ENCODE measurements at regions not wholly inside any gene's neighbourhood (a gene's known extent, or its start where the extent isn't known, plus 50 kb on each side); places are given as distances from the start of the nearest gene placed in this dataset.

DNA sequence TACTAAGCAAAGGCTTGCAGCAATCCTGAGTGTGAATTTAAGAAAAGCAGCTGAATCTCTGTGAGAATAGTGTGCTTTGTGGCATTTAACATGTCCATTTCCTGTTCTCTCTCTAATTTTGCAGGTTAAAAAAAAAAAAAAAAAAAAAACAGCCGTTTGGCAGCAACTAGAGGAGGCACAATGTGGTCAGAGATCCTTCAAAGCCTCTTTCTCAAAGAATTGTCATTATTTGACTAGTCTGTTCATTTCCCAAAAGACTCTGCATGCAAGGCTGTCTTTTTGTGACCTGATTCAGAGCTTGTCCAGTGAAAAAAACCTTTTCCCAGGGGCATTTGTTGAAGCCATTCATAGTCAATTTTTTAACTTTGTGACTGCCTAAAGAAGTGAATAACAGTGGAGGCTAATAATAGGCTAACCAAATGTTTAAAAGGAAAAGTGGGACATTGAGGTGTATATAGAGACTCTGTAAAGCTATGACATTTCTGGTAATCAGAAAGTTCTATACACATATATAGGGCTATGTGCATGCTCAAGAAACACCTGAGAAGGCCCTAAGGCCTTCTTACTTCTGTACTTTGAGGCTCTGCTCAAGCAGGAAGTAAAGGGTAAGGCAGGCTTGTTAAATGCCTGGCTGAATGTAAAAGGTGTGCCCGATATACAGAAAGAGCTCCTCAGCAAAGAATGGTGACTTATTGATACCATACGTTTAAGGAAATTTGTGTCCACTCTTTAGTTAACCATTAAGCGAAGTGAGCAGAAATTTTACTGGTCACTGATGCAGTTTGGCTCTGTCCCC, 289.6 kb upstream of the RAB6C start:
- H3K27me3 Mint-ChIP-seq (ENCODE audit: low read depth) = peaks cover 4% of the 10 kb centered on the region
- H3K9me3 Mint-ChIP-seq = peaks cover 6% of the 10 kb centered on the region
- H3K4me3 Mint-ChIP-seq = no peak overlapping the region
- ATAC-seq (no peak), DNase-seq (no peak)
- no peaks in the 10 kb centered on the region for H3K36me3 Mint-ChIP-seq (ENCODE audit: insufficient read depth)
- H3K4me1 Mint-ChIP-seq (ENCODE audit: low read depth) = no peaks in the 10 kb centered on the region

DNA sequence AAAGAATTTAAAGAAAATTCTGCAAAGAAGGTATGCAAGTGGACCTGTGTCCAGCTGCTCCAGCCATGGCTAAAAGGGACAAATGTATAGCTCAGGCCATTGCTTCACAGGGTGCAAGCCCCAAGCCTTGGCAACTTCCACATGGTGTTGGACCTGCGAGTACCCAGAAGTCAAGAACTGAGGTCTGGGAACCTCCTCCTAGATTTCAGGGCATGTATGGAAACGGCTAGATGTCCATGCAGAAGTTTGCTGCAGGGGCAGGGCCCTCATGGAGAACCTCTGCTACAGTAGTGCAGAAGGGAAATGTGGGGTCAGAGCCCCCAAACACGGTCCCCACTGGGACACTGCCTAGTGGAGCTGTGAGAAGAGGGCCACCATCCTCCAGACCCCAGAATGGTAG, 284.0 kb upstream of the RAB6C start:
- no peak overlapping the region for H3K4me3 Mint-ChIP-seq
- H3K9me3 Mint-ChIP-seq = peaks cover 6% of the 10 kb centered on the region
- DNase-seq (no peak), ATAC-seq (no peak)
- no peaks in the 10 kb centered on the region for H3K36me3 Mint-ChIP-seq (ENCODE audit: insufficient read depth)
- H3K4me1 Mint-ChIP-seq (ENCODE audit: low read depth) = no peaks in the 10 kb centered on the region
- H3K27me3 Mint-ChIP-seq (ENCODE audit: low read depth) = peaks cover 3% of the 10 kb centered on the region

DNA sequence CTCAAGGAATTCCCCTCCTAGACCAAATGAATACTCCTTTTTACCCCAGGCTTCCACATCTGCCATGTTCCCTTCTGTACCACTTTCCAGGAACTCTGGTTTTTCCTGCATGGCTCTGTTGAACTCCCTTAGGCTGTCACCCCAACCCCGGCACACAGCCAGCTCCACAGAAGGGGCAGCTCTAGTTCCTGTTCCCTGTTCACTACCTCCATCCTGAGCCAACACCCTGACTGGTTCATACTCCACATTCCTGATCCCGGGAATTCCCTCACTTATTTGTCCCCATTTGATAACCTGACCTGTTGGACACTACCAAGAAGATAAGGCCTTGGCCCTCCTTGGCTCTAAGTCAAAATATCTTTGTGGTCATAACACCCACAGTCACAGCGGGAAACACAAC, 280.9 kb upstream of the RAB6C start:
- ATAC-seq = no peak
- H3K4me1 Mint-ChIP-seq (ENCODE audit: low read depth) = no peaks in the 10 kb centered on the region
- H3K9me3 Mint-ChIP-seq = no peaks in the 10 kb centered on the region
- no peak for DNase-seq
- no peak overlapping the region for H3K4me3 Mint-ChIP-seq
- peaks cover 3% of the 10 kb centered on the region for H3K27me3 Mint-ChIP-seq (ENCODE audit: low read depth)
- H3K36me3 Mint-ChIP-seq (ENCODE audit: insufficient read depth) = no peaks in the 10 kb centered on the region

DNA sequence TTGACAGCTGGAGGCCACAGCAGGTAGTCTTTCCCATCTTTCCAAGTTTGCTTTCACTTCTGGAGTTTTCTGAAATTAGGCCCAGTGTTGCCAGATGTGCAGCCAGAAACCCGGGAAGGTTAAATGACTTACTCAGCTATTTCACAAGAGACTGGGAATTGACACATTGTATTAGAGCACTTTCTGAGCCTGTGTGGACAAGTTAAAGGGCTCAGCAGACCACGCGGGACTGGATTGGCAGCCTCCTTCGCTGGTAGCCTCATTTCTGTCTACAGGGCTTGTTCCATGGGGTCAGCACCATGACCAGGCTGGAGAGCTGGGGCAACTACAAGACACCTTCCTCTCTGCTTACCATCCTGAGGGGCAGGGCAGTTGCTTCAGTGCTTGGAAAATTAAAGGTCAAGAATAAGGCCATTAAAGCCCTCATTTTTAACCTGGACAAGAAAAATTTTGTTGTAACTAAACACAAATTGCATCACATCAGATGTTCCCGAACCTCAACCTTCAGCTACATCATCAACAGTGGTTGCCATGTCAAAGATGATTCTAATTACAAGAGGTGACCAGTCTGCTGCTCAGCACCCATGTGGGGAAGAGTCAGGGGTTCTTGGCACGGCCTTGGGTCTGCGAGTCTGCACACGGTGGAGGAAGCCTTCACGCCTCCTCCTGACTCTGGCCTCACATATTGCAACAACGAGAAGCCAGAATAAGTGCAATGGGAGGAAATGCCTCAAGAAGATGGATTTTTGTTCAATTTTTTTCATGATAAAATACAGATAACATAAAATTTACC, 279.5 kb upstream of the RAB6C start:
- Mint-ChIP-seq H3K36me3 (ENCODE audit: insufficient read depth) (no peaks in the 10 kb centered on the region), H3K4me1 (ENCODE audit: low read depth) (no peaks in the 10 kb centered on the region), H3K9me3 (no peaks in the 10 kb centered on the region), H3K4me3 (no peak overlapping the region), H3K27me3 (ENCODE audit: low read depth) (peaks cover 3% of the 10 kb centered on the region)
- ATAC-seq (no peak), DNase-seq (no peak)

DNA sequence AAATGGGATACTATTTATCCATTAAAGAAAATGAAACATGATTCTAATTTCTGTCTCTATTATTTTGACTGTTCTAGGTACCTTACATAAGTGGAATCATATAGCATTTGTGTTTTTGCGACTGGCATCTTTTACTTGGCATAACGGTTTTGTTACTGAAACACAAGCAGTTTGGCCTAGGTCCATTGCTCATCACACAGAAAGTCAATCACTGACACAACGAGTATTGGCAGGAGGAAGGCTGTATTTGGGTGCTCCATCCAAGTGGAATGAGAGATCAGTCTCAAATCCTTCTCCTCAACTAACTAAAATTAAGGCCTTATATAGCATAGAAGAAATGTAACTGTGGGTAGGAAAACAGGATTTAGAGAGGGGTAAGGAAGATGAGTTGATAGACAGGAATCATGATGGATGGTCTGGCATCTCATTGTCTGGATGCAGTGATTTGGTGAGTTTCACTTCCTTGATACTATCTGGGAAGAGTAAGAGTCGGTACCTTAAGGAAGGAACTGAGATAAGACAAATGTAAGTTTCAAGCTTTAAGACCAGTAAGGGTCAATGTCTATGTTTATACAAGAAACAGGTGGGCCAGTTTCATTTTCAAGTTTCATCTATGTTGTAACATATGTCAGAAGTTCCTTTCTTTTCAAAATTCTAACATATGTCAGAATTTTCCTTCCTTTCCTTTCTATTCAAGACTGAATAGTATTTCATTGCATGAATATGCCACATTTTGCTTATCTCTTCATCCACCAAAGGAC, 276.9 kb upstream of the RAB6C start:
- no peaks in the 10 kb centered on the region for H3K4me1 Mint-ChIP-seq (ENCODE audit: low read depth)
- no peaks in the 10 kb centered on the region for H3K36me3 Mint-ChIP-seq (ENCODE audit: insufficient read depth)
- no peaks in the 10 kb centered on the region for H3K9me3 Mint-ChIP-seq
- DNase-seq (no peak), ATAC-seq (no peak)
- H3K27me3 Mint-ChIP-seq (ENCODE audit: low read depth) = peaks cover 3% of the 10 kb centered on the region
- no peak overlapping the region for H3K4me3 Mint-ChIP-seq

DNA sequence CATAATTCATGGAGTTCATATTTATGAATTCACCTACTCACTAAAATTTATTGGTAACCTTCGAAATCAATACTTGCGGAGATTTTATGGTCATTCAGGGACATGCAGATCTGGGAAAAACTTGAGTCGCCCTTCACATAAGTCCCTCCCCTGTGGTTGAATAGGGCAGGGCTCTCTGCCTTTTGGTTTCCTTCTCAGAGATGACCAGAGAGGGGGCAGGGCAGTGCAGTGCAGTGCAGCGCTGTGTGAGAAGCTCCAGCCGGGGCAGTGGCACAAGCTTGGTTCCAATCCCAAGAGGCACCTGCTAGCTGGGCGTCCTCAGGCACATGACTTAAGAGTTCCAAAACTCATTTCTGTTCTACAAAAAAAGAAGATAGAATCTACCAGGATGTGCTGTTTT, 274.4 kb upstream of the RAB6C start:
- H3K9me3 Mint-ChIP-seq = no peaks in the 10 kb centered on the region
- DNase-seq (no peak), ATAC-seq (no peak)
- H3K27me3 Mint-ChIP-seq (ENCODE audit: low read depth) = peaks cover 5% of the 10 kb centered on the region
- H3K4me1 Mint-ChIP-seq (ENCODE audit: low read depth) = no peaks in the 10 kb centered on the region
- no peak overlapping the region for H3K4me3 Mint-ChIP-seq
- no peaks in the 10 kb centered on the region for H3K36me3 Mint-ChIP-seq (ENCODE audit: insufficient read depth)

DNA sequence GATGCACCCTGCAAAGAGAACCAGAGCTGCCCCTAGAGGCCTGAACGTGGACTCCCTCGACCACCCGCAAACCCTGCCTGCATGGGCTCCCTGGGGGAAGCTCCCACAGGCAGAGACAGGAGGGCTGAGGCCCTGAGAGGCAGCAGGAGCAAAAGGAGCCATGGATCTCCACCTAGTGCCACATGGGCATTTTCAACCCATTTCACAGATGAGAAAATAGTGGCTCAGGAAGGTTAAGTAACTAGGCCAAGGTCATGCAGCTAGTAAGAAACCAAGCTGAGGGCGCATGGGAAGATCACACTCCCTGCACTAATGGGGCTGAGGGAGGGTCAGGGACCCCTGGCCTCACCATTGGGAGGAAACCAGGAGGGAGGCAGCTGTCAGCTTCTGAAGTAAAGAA, 271.7 kb upstream of the RAB6C start:
- H3K9me3 Mint-ChIP-seq = no peaks in the 10 kb centered on the region
- H3K4me1 Mint-ChIP-seq (ENCODE audit: low read depth) = no peaks in the 10 kb centered on the region
- H3K36me3 Mint-ChIP-seq (ENCODE audit: insufficient read depth) = no peaks in the 10 kb centered on the region
- H3K27me3 Mint-ChIP-seq (ENCODE audit: low read depth) = peaks cover 5% of the 10 kb centered on the region
- no peak overlapping the region for H3K4me3 Mint-ChIP-seq
- ATAC-seq = no peak
- no peak for DNase-seq

DNA sequence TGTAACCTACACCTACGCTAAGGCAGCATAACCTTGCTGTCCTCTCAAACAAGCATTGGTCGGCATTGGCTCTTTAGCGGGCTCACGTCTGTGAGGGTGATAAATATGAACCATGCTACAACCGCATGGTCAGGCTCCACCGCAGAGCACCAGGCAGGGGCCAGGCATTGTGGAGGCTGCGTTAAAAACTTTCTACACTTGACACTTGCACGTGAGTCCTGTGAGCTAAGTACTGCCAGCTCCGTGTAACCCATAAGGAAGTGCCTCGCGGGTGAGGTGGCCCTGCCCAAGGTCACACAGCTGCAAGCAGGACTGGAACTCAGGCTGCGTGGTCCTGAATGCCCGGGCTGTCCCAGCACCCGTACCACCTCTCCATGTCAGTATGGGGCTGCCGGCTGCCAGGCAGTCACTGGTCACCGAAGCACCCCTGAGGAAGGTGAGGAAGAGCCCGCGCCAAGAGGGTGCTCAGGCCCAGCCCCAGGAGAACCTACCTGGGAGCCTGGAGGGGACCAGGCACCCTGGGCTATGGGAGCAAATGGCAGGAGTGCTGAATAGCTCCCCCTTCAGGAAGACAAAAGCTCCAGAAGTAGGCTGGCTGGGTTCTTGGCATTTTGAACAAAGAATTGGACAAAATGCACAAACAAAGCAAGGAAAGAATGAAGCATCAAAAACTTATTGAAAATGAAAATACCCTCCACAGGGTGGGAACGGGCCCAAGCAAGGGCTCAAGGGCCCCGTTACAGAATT, 271.1 kb upstream of the RAB6C start:
- H3K27me3 Mint-ChIP-seq (ENCODE audit: low read depth) = peaks cover 5% of the 10 kb centered on the region
- H3K9me3 Mint-ChIP-seq = no peaks in the 10 kb centered on the region
- ATAC-seq (no peak), DNase-seq (no peak)
- H3K36me3 Mint-ChIP-seq (ENCODE audit: insufficient read depth) = no peaks in the 10 kb centered on the region
- no peak overlapping the region for H3K4me3 Mint-ChIP-seq
- H3K4me1 Mint-ChIP-seq (ENCODE audit: low read depth) = no peaks in the 10 kb centered on the region

DNA sequence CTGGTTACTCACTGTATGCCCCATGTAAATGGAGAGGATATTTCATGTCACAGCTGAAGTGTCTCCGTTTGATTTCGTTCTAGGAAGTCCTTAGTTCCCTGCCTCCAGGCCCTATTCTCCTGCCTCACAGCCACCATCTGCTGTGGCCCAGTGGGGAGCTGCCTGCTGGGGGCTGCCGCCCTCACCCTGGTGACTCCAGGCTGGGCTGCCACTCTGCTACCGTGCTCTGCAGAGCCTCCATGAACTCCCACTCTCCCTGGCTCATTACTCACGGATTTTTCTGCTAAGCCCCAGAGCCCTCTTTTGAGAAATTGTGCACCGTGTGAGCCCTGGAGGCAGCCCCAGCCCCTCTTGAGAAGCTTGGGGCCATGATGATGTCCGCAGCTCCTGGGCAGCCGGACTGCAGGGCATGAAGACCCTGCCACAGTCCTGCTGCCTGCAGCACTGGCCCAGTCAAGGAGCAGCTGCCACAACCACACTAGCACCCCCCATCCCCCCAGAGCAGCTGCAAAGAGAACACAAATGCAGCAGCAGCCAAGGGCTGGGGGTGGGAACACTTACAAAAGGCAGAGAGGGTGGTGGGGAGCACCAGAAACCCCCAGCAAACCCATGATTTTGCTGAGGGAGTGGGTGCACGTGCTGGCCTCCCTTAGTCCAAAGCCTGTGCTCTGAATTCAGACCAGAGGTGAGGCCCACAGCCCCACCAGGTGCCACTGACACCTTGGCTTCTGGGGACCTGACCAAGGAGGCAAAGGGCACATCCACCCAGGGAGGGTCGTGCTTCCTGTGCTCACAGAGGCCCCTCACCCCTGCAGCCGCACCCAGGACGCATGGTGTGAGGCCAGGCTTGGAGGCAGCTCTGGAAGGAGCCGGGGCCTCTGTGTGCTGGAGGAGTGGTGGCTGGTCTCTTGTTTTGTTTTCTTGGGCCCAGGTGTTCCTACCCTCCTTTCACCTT, 270.2 kb upstream of the RAB6C start:
- ATAC-seq (no peak), DNase-seq (no peak)
- Mint-ChIP-seq H3K4me3 (no peak overlapping the region), H3K27me3 (ENCODE audit: low read depth) (peaks cover 5% of the 10 kb centered on the region), H3K9me3 (no peaks in the 10 kb centered on the region), H3K36me3 (ENCODE audit: insufficient read depth) (no peaks in the 10 kb centered on the region), H3K4me1 (ENCODE audit: low read depth) (no peaks in the 10 kb centered on the region)

DNA sequence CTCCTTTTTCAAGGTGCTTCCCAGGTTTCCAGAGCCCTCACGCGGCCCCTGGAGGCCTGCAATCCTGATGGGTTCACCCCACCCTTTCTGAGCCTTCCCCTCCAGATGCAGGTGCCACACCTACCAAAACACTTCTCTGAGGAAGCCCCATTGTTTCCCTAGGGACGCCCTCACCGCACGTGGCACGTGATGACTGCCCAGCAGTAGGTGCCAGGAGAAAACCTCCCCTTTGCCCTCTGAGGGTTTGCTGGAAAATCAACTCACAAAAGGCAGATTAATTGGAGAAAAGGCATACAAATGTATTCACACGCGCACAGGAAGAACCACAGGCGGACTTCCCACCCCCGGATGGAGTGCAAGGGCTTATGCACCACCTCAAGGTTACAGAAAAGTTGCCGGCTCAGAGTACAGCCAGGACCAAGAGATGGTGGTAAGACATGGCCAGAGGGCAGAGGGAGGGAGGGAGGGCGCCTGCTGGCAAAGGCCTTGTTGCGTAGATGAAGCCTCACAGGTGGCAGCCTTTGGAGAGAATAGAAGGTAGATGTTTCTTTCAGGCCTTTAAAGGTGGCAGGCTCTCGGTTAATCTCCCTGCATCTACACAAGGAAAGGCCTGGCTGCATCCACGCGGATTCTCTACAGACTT, 269.4 kb upstream of the RAB6C start:
- Mint-ChIP-seq H3K9me3 (no peaks in the 10 kb centered on the region), H3K27me3 (ENCODE audit: low read depth) (peaks cover 2% of the 10 kb centered on the region)

DNA sequence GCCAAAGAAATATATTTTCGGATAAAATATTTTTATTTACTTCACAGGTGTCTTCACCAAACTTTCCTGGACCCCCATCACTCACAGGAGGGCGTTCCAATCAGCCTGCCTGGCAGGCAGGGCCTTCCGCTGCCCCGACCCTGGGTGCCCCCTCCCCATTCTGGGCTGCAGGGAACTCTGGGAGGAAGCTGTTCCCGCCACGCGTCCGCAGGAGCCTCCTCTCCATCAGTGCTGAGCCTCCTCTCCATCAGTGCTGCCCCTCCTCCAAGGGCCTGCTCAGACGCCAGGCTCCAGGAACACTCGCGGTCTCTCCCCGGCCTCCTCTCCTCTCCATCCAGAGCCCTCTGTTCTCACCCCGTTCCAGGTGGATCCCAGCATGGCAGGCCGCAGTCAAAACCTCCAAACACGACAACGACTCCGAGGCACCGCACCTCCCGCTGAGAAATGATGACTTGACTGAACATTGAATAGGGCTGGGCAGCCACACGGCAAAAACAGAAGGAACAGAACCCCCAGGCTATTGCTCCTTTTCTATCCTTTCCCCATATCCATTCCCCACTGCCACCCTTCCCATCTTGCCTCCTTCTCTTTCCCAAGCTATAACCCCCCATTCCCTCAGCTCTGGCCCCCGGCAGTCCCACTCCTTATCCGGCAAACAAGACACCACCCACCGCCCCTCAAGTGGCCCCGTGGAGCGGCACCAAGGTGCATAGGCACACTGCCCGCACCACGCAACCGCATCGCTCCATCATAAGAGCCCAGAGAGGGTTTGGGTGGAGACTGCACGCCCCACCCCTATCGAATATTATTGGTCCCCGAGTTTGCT, 268.6 kb upstream of the RAB6C start:
- Mint-ChIP-seq H3K4me3 (no peak overlapping the region), H3K36me3 (ENCODE audit: insufficient read depth) (no peaks in the 10 kb centered on the region), H3K27me3 (ENCODE audit: low read depth) (peaks cover 2% of the 10 kb centered on the region), H3K9me3 (no peaks in the 10 kb centered on the region), H3K4me1 (ENCODE audit: low read depth) (no peaks in the 10 kb centered on the region)
- ATAC-seq (no peak), DNase-seq (no peak)

More for the DNA sequence above, 269.4 kb upstream of the RAB6C start:
- H3K4me1 Mint-ChIP-seq (ENCODE audit: low read depth) = no peaks in the 10 kb centered on the region
- no peaks in the 10 kb centered on the region for H3K36me3 Mint-ChIP-seq (ENCODE audit: insufficient read depth)
- no peak overlapping the region for H3K4me3 Mint-ChIP-seq
- ATAC-seq = no peak
- DNase-seq = no peak

All from activated T-cell treated with anti-CD3 and anti-CD28 coated beads, Interleukin-2, amount 50 U/mL, for 4 hours (primary cell).